HepG2 (cell line): ENCODE measurements at regions not wholly inside any gene's neighbourhood (a gene's known extent, or its start where the extent isn't known, plus 50 kb on each side); places are given as distances from the start of the nearest gene placed in this dataset.

Experiments
- ATAC-seq: fragments of 200-7000 bp; cut with Tn5 transposase; 3 replicates; pipeline ENCODE4 v1.9.1; 2020; ENCODE audit warnings: mild to moderate bottlenecking, moderate library complexity
- BruUV-seq: library from RNA; stranded (reverse); fragments of 400-500 nt; replicated peaks from 2 replicates; lab custom pipeline; 2021; lab: Mats Ljungman, UMichigan
- CTCF ChIA-PET: fragments of 300-600 bp; formaldehyde crosslinking; extraction: SDS; loops from one replicate; lab custom pipeline; 2021; ENCODE audit warnings: low total read pairs, inconsistent platforms, low intra/inter-chr PET ratio; lab: Yijun Ruan, JAX
- POLR2A ChIA-PET: fragments of 350-600 bp; sonication (Branson Sonifier 250); formaldehyde crosslinking; loops from one replicate; lab custom pipeline; 2020; ENCODE audit warnings: antibody characterized with exemption, inconsistent platforms; lab: Yijun Ruan, JAX
- DNase-seq: peaks from one replicate; pipeline ENCODE4 v3.0.0-alpha.2; 2015; ENCODE audit warnings: low spot score
- FAIRE-seq: peaks from 3 replicates; lab custom pipeline; 2011; peaks lifted over from hg19 to GRCh38; lab: Jason Lieb, UNC
- H2AFZ ChIP-seq: one replicate; pipeline ENCODE4 v1.6.1; 2011; ENCODE audit warnings: low read length, inconsistent platforms
- H3K27ac ChIP-seq: fragments of 300-600 bp; 3 replicates; pipeline ENCODE4 v1.8.0; 2011; ENCODE audit warnings: mixed run types, mild to moderate bottlenecking, mixed read lengths, low read length, inconsistent platforms; ENCODE audit not compliant: insufficient read depth; ENCODE audit errors: extremely low read length
- H3K27me3 ChIP-seq, 2 experiments: fragments of 200-600 bp in 1 of 2; 2 replicates in 1 of 2; 3 replicates in 1 of 2; pipeline versions ENCODE4 v1.6.0 to v1.8.0; 2011; ENCODE audit warnings: low read length in 2 of 2, mild to moderate bottlenecking in 2 of 2, moderate library complexity in 2 of 2, inconsistent platforms in 1 of 2; ENCODE audit not compliant: insufficient read depth in 2 of 2, control insufficient read depth in 1 of 2
- H3K36me3 ChIP-seq, 2 experiments: fragments of 200-600 bp in 1 of 2; replicated peaks in 1 of 2; 2 replicates in 1 of 2; 3 replicates in 1 of 2; pipeline versions ENCODE4 v1.5.1 to v1.8.0; 2011; ENCODE audit warnings: low read length in 2 of 2, inconsistent platforms in 1 of 2; ENCODE audit not compliant: insufficient read depth in 2 of 2, control insufficient read depth in 1 of 2
- H3K4me1 ChIP-seq: 2 replicates; pipeline ENCODE4 v1.5.1; 2012; ENCODE audit warnings: low read length, inconsistent platforms; ENCODE audit not compliant: insufficient read depth
- H3K4me2 ChIP-seq: 2 replicates; pipeline ENCODE4 v1.6.0; 2011; ENCODE audit warnings: low read depth, low read length, inconsistent platforms
- H3K4me3 ChIP-seq, 3 experiments: fragments of 200-600 bp in 1 of 3; sonication (generic), shearing (Covaris generic) in 1 of 3; replicated peaks in 1 of 3; 2 replicates each; pipeline ENCODE4 v1.5.1; 2011 to 2016; ENCODE audit warnings: low read length in 3 of 3, inconsistent platforms in 2 of 3, low read depth in 2 of 3, mild to moderate bottlenecking in 2 of 3, control low read depth in 1 of 3, mixed read lengths in 1 of 3; ENCODE audit not compliant: insufficient read depth in 1 of 3
- H3K79me2 ChIP-seq: one replicate; pipeline ENCODE4 v1.6.1; 2011; ENCODE audit warnings: low read length, inconsistent platforms; ENCODE audit not compliant: insufficient read depth
- H3K9ac ChIP-seq: 2 replicates; pipeline ENCODE4 v1.6.0; 2011; ENCODE audit warnings: mild to moderate bottlenecking, low read depth, low read length, inconsistent platforms; ENCODE audit not compliant: insufficient read depth
- H3K9me3 ChIP-seq: 2 replicates; pipeline ENCODE4 v1.5.1; 2012; ENCODE audit warnings: mild to moderate bottlenecking, low read length
- H4K20me1 ChIP-seq: 2 replicates; pipeline ENCODE4 v1.6.0; 2011; ENCODE audit warnings: inconsistent platforms, mild to moderate bottlenecking, low read length, moderate library complexity; ENCODE audit not compliant: insufficient read depth
- ARNTL ChIP-seq: sonication (generic); formaldehyde crosslinking; IDR thresholded peaks from 2 replicates; pipeline ENCODE4 v1.4.0; 2020; ENCODE audit warnings: mild to moderate bottlenecking, missing genetic modification reagents
- HMGA1 ChIP-seq: sonication (generic); formaldehyde crosslinking; conservative IDR thresholded peaks from 2 replicates; pipeline ENCODE4 v1.4.0; 2020; ENCODE audit warnings: missing genetic modification reagents
- JUN ChIP-seq: sonication (generic); formaldehyde crosslinking; IDR thresholded peaks from 2 replicates; pipeline ENCODE4 v1.4.0; 2020; ENCODE audit warnings: mild to moderate bottlenecking, missing genetic modification reagents
- ZBTB20 ChIP-seq: sonication (generic); formaldehyde crosslinking; IDR thresholded peaks from 2 replicates; pipeline ENCODE4 v1.8.1; 2023; ENCODE audit warnings: missing genetic modification reagents, low read depth, mild to moderate bottlenecking, borderline replicate concordance
- ZNF234 ChIP-seq: sonication (generic); formaldehyde crosslinking; conservative IDR thresholded peaks from 2 replicates; pipeline ENCODE4 v1.5.1; 2020; ENCODE audit warnings: mild to moderate bottlenecking, missing genetic modification reagents
- ZNF605 ChIP-seq: sonication (generic); formaldehyde crosslinking; IDR thresholded peaks from 2 replicates; pipeline ENCODE4 v1.8.0; 2022; ENCODE audit warnings: mild to moderate bottlenecking, missing genetic modification reagents
- ZNF629 ChIP-seq: sonication (generic); formaldehyde crosslinking; conservative IDR thresholded peaks from 2 replicates; pipeline ENCODE4 v1.5.0; 2020; ENCODE audit warnings: missing genetic modification reagents
- ZNF790 ChIP-seq: sonication (generic); formaldehyde crosslinking; IDR thresholded peaks from 2 replicates; pipeline ENCODE4 v1.8.0; 2022; ENCODE audit warnings: missing genetic modification reagents, mild to moderate bottlenecking, borderline replicate concordance
- ZZZ3 ChIP-seq: sonication (generic); formaldehyde crosslinking; IDR thresholded peaks from 2 replicates; pipeline ENCODE4 v1.4.0; 2020; ENCODE audit warnings: missing genetic modification reagents, mild to moderate bottlenecking, borderline replicate concordance
- WGBS: methylation state at CpG from one replicate; pipeline ENCODE4 v1.1.6; 2017; ENCODE audit warnings: low lambda C conversion rate; 5-methylcytosine and 5-hydroxymethylcytosine counted together
- in situ Hi-C: cut with HindIII; loops from 2 replicates; pipeline ENCODE4 v1.10.0; 2017; ENCODE audit warnings: low pct_unique_long_range_greater_than_20kb; ENCODE audit not compliant: extremely low pct_ligation_motif_present
- intact Hi-C: fragments of 100-400 bp; cut with micrococcal nuclease; formaldehyde crosslinking; loops from one replicate; pipeline ENCODE4 v1.10.0; 2022; ENCODE audit not compliant: unreplicated experiment
- TF ChIP-seq, protein P1 (sequence below), 2 experiments: sonication (generic) in 1 of 2; formaldehyde crosslinking in 1 of 2; IDR thresholded peaks; 2 replicates each; pipeline versions ENCODE4 v1.4.0 to v1.6.1; 2016 to 2020; ENCODE audit warnings: borderline replicate concordance in 1 of 2, low read depth in 1 of 2, mild to moderate bottlenecking in 1 of 2, missing genetic modification reagents in 1 of 2

DNA sequence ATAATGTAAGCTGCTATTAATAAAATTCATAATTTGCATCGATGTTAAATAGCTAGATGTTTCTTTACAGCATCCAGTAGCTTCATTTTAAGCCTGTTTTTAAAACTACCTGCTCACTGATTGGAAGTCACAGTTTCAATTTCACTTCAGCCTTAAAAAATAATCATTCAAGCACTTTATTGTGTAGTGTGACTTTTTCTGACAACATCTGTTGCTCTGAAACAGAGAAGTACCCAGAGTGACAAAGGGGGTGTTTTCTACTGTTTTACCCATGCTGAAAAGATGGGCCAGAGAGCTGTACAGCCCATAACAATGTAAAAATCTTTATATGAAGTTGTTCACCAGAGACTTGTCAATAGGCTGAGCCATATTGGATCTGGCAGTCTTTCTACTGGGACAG is 437.2 kb downstream of the MDFIC start:
- no peak overlapping the region for H2AFZ ChIP-seq
- no peak overlapping the region for H3K4me2 ChIP-seq
- no peak overlapping the region for H3K27ac ChIP-seq
- CTCF ChIA-PET, result no interaction called here
- DNase-seq (no peak), ATAC-seq (no peak), FAIRE-seq (no peak)
- intact Hi-C loops, result no loop called here
- TF ChIP-seq, protein P1, sequence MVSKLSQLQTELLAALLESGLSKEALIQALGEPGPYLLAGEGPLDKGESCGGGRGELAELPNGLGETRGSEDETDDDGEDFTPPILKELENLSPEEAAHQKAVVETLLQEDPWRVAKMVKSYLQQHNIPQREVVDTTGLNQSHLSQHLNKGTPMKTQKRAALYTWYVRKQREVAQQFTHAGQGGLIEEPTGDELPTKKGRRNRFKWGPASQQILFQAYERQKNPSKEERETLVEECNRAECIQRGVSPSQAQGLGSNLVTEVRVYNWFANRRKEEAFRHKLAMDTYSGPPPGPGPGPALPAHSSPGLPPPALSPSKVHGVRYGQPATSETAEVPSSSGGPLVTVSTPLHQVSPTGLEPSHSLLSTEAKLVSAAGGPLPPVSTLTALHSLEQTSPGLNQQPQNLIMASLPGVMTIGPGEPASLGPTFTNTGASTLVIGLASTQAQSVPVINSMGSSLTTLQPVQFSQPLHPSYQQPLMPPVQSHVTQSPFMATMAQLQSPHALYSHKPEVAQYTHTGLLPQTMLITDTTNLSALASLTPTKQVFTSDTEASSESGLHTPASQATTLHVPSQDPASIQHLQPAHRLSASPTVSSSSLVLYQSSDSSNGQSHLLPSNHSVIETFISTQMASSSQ (IDR thresholded peaks at IDR 0.05; ENCODE audit: low read depth), result no peak
- TF ChIP-seq, protein P1 (CRISPR knock-in tag; IDR thresholded peaks at IDR 0.05; ENCODE audit: borderline replicate concordance), result no peak
- TF ChIP-seq ZNF605 (CRISPR knock-in tag) (no peak), ARNTL (no peak), ZNF629 (CRISPR knock-in tag) (no peak), HMGA1 (CRISPR knock-in tag) (no peak), ZNF790 (CRISPR knock-in tag) (no peak), ZZZ3 (CRISPR knock-in tag) (no peak), ZNF234 (CRISPR knock-in tag) (no peak), JUN (CRISPR knock-in tag) (no peak), ZBTB20 (CRISPR knock-in tag) (no peak)
- in situ Hi-C loops, result loop anchor here (25.0 kb wide), 1 partner anchor 353 kb away; no protein-coding TSS in a partner anchor
- no peaks in the 10 kb centered on the region for H4K20me1 ChIP-seq
- no TSS peak for BruUV-seq
- 0% methylated on average over 1 of the region's 1 CpG for WGBS
- H3K27me3 ChIP-seq, result no peaks in the 10 kb centered on the region
- H3K79me2 ChIP-seq, result no peaks in the 10 kb centered on the region
- POLR2A ChIA-PET, result no interaction called here
- H3K36me3 ChIP-seq, result no peaks in the 10 kb centered on the region
- no peaks in the 10 kb centered on the region for H3K4me1 ChIP-seq
- H3K9ac ChIP-seq, result no peak overlapping the region
- no peak overlapping the region for H3K4me3 ChIP-seq
- no peaks in the 10 kb centered on the region for H3K9me3 ChIP-seq
